ENCODE measurements at regions not wholly inside any gene's neighbourhood (a gene's known extent, or its start where the extent isn't known, plus 50 kb on each side); places are given as distances from the start of the nearest gene placed in this dataset. TPM values are rescaled to one million over a fixed set of nuclear protein-coding genes. Genes with fewer than 3 reads are reported as not detected.

DNA sequence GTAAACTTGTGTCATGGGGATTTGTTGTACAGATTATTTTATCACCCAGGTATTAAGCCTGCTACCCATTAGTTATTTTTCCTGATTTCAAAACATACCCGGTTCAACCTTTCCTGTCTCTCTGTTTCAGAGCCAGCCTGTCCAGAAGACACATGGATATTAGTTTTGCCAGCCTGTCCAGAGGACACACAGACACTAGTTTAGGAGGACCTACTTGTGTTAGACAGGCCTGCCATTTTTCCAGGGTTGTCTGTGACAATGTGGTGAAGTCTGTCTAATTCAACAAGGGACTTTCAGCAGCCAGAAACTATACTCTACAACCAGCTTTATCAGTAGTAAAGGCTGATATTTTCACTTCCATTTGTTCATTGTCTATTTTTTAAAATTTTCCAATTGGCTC is 56.1 kb upstream of the DCC start:
- H3K9me3 ChIP-seq: no peaks in the 10 kb centered on the region
- no peak for TF ChIP-seq POLR2A (IDR thresholded peaks at IDR 0.05)
- TF ChIP-seq, protein P1, sequence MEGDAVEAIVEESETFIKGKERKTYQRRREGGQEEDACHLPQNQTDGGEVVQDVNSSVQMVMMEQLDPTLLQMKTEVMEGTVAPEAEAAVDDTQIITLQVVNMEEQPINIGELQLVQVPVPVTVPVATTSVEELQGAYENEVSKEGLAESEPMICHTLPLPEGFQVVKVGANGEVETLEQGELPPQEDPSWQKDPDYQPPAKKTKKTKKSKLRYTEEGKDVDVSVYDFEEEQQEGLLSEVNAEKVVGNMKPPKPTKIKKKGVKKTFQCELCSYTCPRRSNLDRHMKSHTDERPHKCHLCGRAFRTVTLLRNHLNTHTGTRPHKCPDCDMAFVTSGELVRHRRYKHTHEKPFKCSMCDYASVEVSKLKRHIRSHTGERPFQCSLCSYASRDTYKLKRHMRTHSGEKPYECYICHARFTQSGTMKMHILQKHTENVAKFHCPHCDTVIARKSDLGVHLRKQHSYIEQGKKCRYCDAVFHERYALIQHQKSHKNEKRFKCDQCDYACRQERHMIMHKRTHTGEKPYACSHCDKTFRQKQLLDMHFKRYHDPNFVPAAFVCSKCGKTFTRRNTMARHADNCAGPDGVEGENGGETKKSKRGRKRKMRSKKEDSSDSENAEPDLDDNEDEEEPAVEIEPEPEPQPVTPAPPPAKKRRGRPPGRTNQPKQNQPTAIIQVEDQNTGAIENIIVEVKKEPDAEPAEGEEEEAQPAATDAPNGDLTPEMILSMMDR (IDR thresholded peaks at IDR 0.05): no peak
- intact Hi-C loops (cut with DNase I; ENCODE audit: low total_unique reads): no loop called here
- no peak for DNase-seq
- no peak overlapping the region for H3K27ac ChIP-seq
- H3K4me3 ChIP-seq: no peak overlapping the region
- no peaks in the 10 kb centered on the region for H3K27me3 ChIP-seq
- no peaks in the 10 kb centered on the region for H3K36me3 ChIP-seq
- no peaks in the 10 kb centered on the region for H3K4me1 ChIP-seq

DNA sequence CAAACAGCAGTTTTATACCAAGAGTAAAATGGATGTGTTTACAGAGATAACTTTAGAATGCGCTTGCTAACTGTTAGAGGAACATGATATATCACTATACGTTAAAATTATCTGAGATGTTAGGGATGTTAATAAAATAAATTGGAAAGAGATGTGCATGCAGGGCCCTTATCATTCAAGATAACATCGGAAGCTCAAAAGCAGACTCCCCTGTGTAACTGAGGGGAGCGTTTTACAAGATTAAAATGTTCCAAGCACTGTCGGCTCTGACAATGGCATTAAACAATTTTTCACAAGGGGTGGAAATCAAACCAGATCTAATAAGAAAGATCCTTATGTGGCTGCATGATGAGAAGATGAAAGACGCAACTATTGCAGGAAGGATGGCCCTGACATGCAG is 53.3 kb upstream of the DCC start:
- DNase-seq: no peak
- Histone ChIP-seq H3K9me3 (no peaks in the 10 kb centered on the region), H3K27me3 (no peaks in the 10 kb centered on the region), H3K4me3 (no peak overlapping the region), H3K27ac (no peak overlapping the region), H3K4me1 (no peaks in the 10 kb centered on the region), H3K36me3 (no peaks in the 10 kb centered on the region)
- intact Hi-C loops (cut with DNase I; ENCODE audit: low total_unique reads): no loop called here
- TF ChIP-seq, protein P1 (IDR thresholded peaks at IDR 0.05): no peak
- no peak for TF ChIP-seq POLR2A (IDR thresholded peaks at IDR 0.05)

DNA sequence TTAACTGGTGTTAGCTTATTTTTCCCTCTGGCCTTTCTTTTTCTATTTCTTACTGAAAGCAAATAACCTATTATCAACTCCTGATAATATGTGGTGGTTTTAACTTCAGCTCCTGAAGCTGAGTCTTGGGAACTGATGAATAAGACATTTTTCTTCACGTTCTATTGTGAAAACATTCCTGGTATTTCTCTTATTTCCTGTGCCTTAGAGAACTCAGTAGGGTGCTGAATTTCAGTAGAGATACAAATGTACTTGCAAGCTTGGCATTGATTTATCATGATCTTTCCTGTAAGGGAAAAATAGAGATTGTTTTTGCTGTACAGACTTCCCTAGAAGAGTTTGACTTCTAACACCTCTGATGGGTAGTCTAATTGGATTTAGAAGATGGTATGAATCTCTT is 52.8 kb upstream of the DCC start:
- no peaks in the 10 kb centered on the region for H3K36me3 ChIP-seq
- H3K4me3 ChIP-seq: no peak overlapping the region
- TF ChIP-seq, protein P1 (IDR thresholded peaks at IDR 0.05): no peak
- no peak for TF ChIP-seq POLR2A (IDR thresholded peaks at IDR 0.05)
- no peaks in the 10 kb centered on the region for H3K9me3 ChIP-seq
- no peak for DNase-seq
- no peaks in the 10 kb centered on the region for H3K4me1 ChIP-seq
- no peak overlapping the region for H3K27ac ChIP-seq
- H3K27me3 ChIP-seq: no peaks in the 10 kb centered on the region
- intact Hi-C loops (cut with DNase I; ENCODE audit: low total_unique reads): no loop called here

DNA sequence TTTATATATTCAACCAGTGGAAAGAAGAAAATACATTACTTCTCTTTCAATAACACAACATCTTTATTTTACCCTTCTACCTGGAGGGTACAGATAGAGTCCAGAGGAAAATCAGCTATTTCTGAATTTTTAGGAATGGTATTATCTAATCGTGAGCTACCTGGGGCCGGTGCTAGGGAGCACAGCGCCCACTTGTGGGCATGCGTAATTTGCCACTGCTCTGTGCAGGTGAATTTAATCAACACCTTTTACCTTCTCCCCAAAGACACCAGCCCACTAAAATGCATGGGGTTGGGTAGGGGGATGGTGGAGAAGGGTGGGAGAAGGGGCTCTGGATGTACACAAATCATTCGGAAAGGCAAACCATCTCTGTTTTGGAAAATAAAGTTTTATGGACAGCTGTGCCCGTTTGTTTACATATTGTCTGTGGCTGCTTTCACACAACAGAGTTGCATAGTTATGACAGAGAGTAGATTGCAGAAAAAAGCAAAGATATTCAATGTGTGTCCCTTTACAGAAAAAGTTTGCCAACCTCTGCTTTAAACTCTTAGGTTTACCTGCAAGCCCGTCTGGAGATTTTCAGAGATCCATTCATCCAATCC is 51.5 kb upstream of the DCC start:
- intact Hi-C loops (cut with DNase I; ENCODE audit: low total_unique reads): no loop called here
- TF ChIP-seq, protein P1 (IDR thresholded peaks at IDR 0.05): no peak
- TF ChIP-seq POLR2A (IDR thresholded peaks at IDR 0.05): no peak
- no peak for DNase-seq
- Histone ChIP-seq H3K4me3 (no peak overlapping the region), H3K27me3 (no peaks in the 10 kb centered on the region), H3K36me3 (no peaks in the 10 kb centered on the region), H3K4me1 (no peaks in the 10 kb centered on the region), H3K9me3 (no peaks in the 10 kb centered on the region), H3K27ac (no peak overlapping the region)

DNA sequence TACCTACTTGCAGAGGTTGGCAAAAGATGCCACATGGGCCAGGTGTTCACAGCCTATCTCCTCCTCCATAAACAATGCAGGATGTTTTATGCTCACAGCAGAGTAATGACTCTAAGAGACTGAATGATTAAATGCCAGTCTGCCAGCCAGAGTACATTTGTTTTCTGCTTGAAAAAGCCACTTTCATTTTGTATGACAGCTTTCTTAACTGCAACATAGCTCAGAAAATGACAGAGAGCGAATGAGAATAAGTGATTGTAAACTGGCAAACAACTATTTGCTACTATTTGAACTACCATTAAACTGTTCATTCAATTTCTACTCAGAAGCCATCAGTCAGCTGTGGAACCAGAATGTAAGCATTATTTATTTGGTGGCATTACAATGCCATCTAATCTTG is 50.6 kb upstream of the DCC start:
- Histone ChIP-seq H3K36me3 (no peaks in the 10 kb centered on the region), H3K9me3 (no peaks in the 10 kb centered on the region), H3K27ac (no peak overlapping the region), H3K4me1 (no peaks in the 10 kb centered on the region), H3K4me3 (no peak overlapping the region), H3K27me3 (no peaks in the 10 kb centered on the region)
- no peak for TF ChIP-seq POLR2A (IDR thresholded peaks at IDR 0.05)
- TF ChIP-seq, protein P1 (IDR thresholded peaks at IDR 0.05): no peak
- intact Hi-C loops (cut with DNase I; ENCODE audit: low total_unique reads): no loop called here
- no peak for DNase-seq

Small RNA genes in the stretch of these regions (small RNA-seq; reads per million reads assigned to genes)
- gene RNU1-46P: not detected

Data from uterus (tissue), 3 donors.